Lower leg skin (tissue), 4 donors: ENCODE measurements at regions not wholly inside any gene's neighbourhood (a gene's known extent, or its start where the extent isn't known, plus 50 kb on each side); places are given as distances from the start of the nearest gene placed in this dataset.

Experiments used
- DNase-seq, 2 donors: peaks; one replicate each; pipeline ENCODE4 v3.0.0-alpha.2; 2019; ENCODE audit warnings: low spot score in 2 of 2
- H3K4me3 ChIP-seq: fragments of 200-600 bp; sonication (generic); 2 replicates; pipeline ENCODE4 v1.5.1; 2017; ENCODE audit warnings: mild to moderate bottlenecking, low read depth; ENCODE audit not compliant: poor library complexity, severe bottlenecking
- CTCF ChIP-seq, 3 donors: fragments of 450-650 bp; IDR thresholded peaks; one replicate each; pipeline ENCODE4 v1.5.1; 2016; ENCODE audit warnings: antibody characterized with exemption in 3 of 3, mild to moderate bottlenecking in 3 of 3, moderate library complexity in 2 of 3
- POLR2A ChIP-seq, 2 donors: fragments of 450-650 bp; IDR thresholded peaks; one replicate each; pipeline ENCODE4 v1.6.1; 2016 to 2017; ENCODE audit warnings: antibody characterized with exemption in 2 of 2, mild to moderate bottlenecking in 1 of 2, moderate library complexity in 1 of 2
- WGBS, 2 donors: methylation state at CpG; one replicate each; pipeline ENCODE4 v1.1.5; 2018; 5-methylcytosine and 5-hydroxymethylcytosine counted together
- intact Hi-C: fragments of 100-400 bp; cut with DNase I; formaldehyde crosslinking; loops from one replicate; pipeline ENCODE4 v1.15.0; 2023; ENCODE audit warnings: low total_unique reads

GRCh38 chr6:134758621-134759020 lies 191.3 kb downstream of the ALDH8A1 start:
- no peak for TF ChIP-seq CTCF (IDR thresholded peaks at IDR 0.05)
- no peak for TF ChIP-seq POLR2A (IDR thresholded peaks at IDR 0.05)
- intact Hi-C loops, result no loop called here
- WGBS, 2 donors, result 72 to 76% methylated on average over 4 of the region's 4 CpGs
- DNase-seq, result no peak
- H3K4me3 ChIP-seq, result no peak overlapping the region

GRCh38 chr6:134757911-134758361 lies 192.0 kb downstream of the ALDH8A1 start:
- no peak overlapping the region for H3K4me3 ChIP-seq
- WGBS, 2 donors, result 52 to 58% methylated on average over 1 of the region's 1 CpG
- no peak for DNase-seq
- intact Hi-C loops, result no loop called here
- TF ChIP-seq CTCF (IDR thresholded peaks at IDR 0.05), result no peak
- TF ChIP-seq POLR2A (IDR thresholded peaks at IDR 0.05), result no peak

- no peak overlapping the region for H3K4me3 ChIP-seq
- WGBS, 2 donors, result 80 to 86% methylated on average over 2 of the region's 2 CpGs
- TF ChIP-seq POLR2A (IDR thresholded peaks at IDR 0.05) (no peak), CTCF (IDR thresholded peaks at IDR 0.05) (no peak)
- no peak for DNase-seq
- intact Hi-C loops, result no loop called here
These were observed 193.4 kb downstream of the ALDH8A1 start for GRCh38 chr6:134756374-134757025.

- intact Hi-C loops, result no loop called here
- WGBS, 2 donors, result 64 to 69% methylated on average over 4 of the region's 4 CpGs
These were observed 195.7 kb downstream of the ALDH8A1 start for GRCh38 chr6:134754013-134754690.

GRCh38 chr6:134753001-134753400 lies 196.9 kb downstream of the ALDH8A1 start:
- no peak for DNase-seq
- H3K4me3 ChIP-seq, result no peak overlapping the region
- intact Hi-C loops, result no loop called here
- TF ChIP-seq CTCF (IDR thresholded peaks at IDR 0.05), result no peak
- TF ChIP-seq POLR2A (IDR thresholded peaks at IDR 0.05), result no peak
- WGBS, 2 donors, result 49 to 51% methylated on average over 4 of the region's 4 CpGs

More at GRCh38 chr6:134754013-134754690, 195.7 kb downstream of the ALDH8A1 start:
- TF ChIP-seq POLR2A (IDR thresholded peaks at IDR 0.05) (no peak), CTCF (IDR thresholded peaks at IDR 0.05) (no peak)
- no peak for DNase-seq
- no peak overlapping the region for H3K4me3 ChIP-seq
